Testis (tissue), 2 donors: ENCODE measurements at regions not wholly inside any gene's neighbourhood (a gene's known extent, or its start where the extent isn't known, plus 50 kb on each side); places are given as distances from the start of the nearest gene placed in this dataset.

Experiments
- DNase-seq: peaks from one replicate; pipeline ENCODE4 v3.0.0-alpha.2; 2019
- H3K27ac ChIP-seq, 2 donors: fragments of 200-600 bp; sonication (generic); one replicate each; pipeline ENCODE4 v1.5.1; 2019
- H3K27me3 ChIP-seq: fragments of 200-600 bp; sonication (generic); one replicate; pipeline ENCODE4 v1.5.1; 2019
- H3K36me3 ChIP-seq: fragments of 200-600 bp; sonication (generic); one replicate; pipeline ENCODE4 v1.5.1; 2017; ENCODE audit warnings: low read depth; ENCODE audit errors: missing control alignments
- H3K4me1 ChIP-seq: fragments of 200-600 bp; sonication (generic); one replicate; pipeline ENCODE4 v1.5.1; 2019
- H3K4me3 ChIP-seq, 2 donors: fragments of 200-600 bp; sonication (generic); one replicate each; pipeline ENCODE4 v1.5.1; 2017 to 2019
- H3K9me3 ChIP-seq: fragments of 200-600 bp; sonication (generic); one replicate; pipeline ENCODE4 v1.5.1; 2017
- CTCF ChIP-seq, 3 experiments: fragments of 450-650 bp in 2 of 3; fragments of 200-600 bp in 1 of 3; sonication (generic) in 1 of 3; IDR thresholded peaks; one replicate each; pipeline ENCODE4 v1.5.1; 2016 to 2019; ENCODE audit warnings: antibody characterized with exemption in 3 of 3, mild to moderate bottlenecking in 2 of 3, moderate library complexity in 1 of 3
- POLR2A ChIP-seq: fragments of 450-650 bp; IDR thresholded peaks from one replicate; pipeline ENCODE4 v1.6.1; 2017; ENCODE audit warnings: antibody characterized with exemption, mild to moderate bottlenecking, moderate library complexity
- WGBS, 2 donors: methylation state at CpG; one replicate each; pipeline ENCODE4 v1.1.5; 2018; 5-methylcytosine and 5-hydroxymethylcytosine counted together
- intact Hi-C: fragments of 100-400 bp; cut with DNase I; formaldehyde crosslinking; loops from one replicate; pipeline ENCODE4 v1.15.1; 2023; ENCODE audit warnings: low total_unique reads

GRCh38 chr21:29462479-29462878 is 163.8 kb downstream of the BACH1 start:
- intact Hi-C loops = no loop called here
- Histone ChIP-seq H3K4me1 (no peaks in the 10 kb centered on the region), H3K9me3 (no peaks in the 10 kb centered on the region), H3K27me3 (no peaks in the 10 kb centered on the region), H3K27ac (no peak overlapping the region), H3K36me3 (no peaks in the 10 kb centered on the region), H3K4me3 (no peak overlapping the region)
- TF ChIP-seq CTCF (IDR thresholded peaks at IDR 0.05) (no peak), POLR2A (no peak)
- no peak for DNase-seq
- 80 to 96% methylated on average over 1 of the region's 1 CpG for WGBS, 2 donors

- TF ChIP-seq POLR2A (no peak), CTCF (IDR thresholded peaks at IDR 0.05) (no peak)
- Histone ChIP-seq H3K27ac (no peak overlapping the region), H3K4me3 (no peak overlapping the region), H3K27me3 (no peaks in the 10 kb centered on the region), H3K9me3 (no peaks in the 10 kb centered on the region), H3K36me3 (no peaks in the 10 kb centered on the region), H3K4me1 (no peaks in the 10 kb centered on the region)
- intact Hi-C loops = no loop called here
- no peak for DNase-seq
- WGBS, 2 donors = 93 to 100% methylated on average over 2 of the region's 2 CpGs
These were observed 166.8 kb downstream of the BACH1 start for GRCh38 chr21:29465546-29465945.

- H3K9me3 ChIP-seq = no peaks in the 10 kb centered on the region
- DNase-seq = no peak
- no peak overlapping the region for H3K4me3 ChIP-seq
- no peaks in the 10 kb centered on the region for H3K36me3 ChIP-seq
- intact Hi-C loops = no loop called here
- H3K27me3 ChIP-seq = no peaks in the 10 kb centered on the region
- no peaks in the 10 kb centered on the region for H3K4me1 ChIP-seq
- H3K27ac ChIP-seq = no peak overlapping the region
- WGBS, 2 donors = 86 to 90% methylated on average over 2 of the region's 2 CpGs
- TF ChIP-seq POLR2A = no peak
- TF ChIP-seq CTCF (IDR thresholded peaks at IDR 0.05) = no peak
These were observed 167.8 kb downstream of the BACH1 start for GRCh38 chr21:29466532-29466931.

- no peak overlapping the region for H3K4me3 ChIP-seq
- WGBS, 2 donors = 57 to 60% methylated on average over 2 of the region's 2 CpGs
- no peaks in the 10 kb centered on the region for H3K9me3 ChIP-seq
- intact Hi-C loops = loop anchor here (10.0 kb wide), 1 partner anchor 384 kb away; no protein-coding TSS in a partner anchor
- TF ChIP-seq CTCF (IDR thresholded peaks at IDR 0.05) = no peak
- TF ChIP-seq POLR2A = no peak
- H3K27ac ChIP-seq = no peak overlapping the region
- no peak for DNase-seq
- no peaks in the 10 kb centered on the region for H3K36me3 ChIP-seq
- H3K4me1 ChIP-seq = no peaks in the 10 kb centered on the region
- no peaks in the 10 kb centered on the region for H3K27me3 ChIP-seq
These were observed 171.7 kb downstream of the BACH1 start for GRCh38 chr21:29470397-29470796.

GRCh38 chr21:29473808-29474207 is 175.1 kb downstream of the BACH1 start:
- H3K4me1 ChIP-seq = no peaks in the 10 kb centered on the region
- H3K27ac ChIP-seq = no peak overlapping the region
- WGBS, 2 donors = 93 to 94% methylated on average over 2 of the region's 2 CpGs
- no peaks in the 10 kb centered on the region for H3K9me3 ChIP-seq
- TF ChIP-seq POLR2A = no peak
- no peak overlapping the region for H3K4me3 ChIP-seq
- H3K27me3 ChIP-seq = no peaks in the 10 kb centered on the region
- intact Hi-C loops = loop anchor here (10.0 kb wide), 1 partner anchor 381 kb away; no protein-coding TSS in a partner anchor
- DNase-seq = no peak
- H3K36me3 ChIP-seq = no peaks in the 10 kb centered on the region
